BJ (cell line): ENCODE measurements at regions not wholly inside any gene's neighbourhood (a gene's known extent, or its start where the extent isn't known, plus 50 kb on each side); places are given as distances from the start of the nearest gene placed in this dataset.

ENCODE experiments used
- CTCF ChIA-PET: fragments of 350-600 bp; formaldehyde crosslinking; extraction: SDS; loops from one replicate; lab custom pipeline; 2021; ENCODE audit warnings: antibody characterized with exemption, inconsistent platforms; lab: Yijun Ruan, JAX
- POLR2A ChIA-PET: fragments of 300-600 bp; sonication (Branson Sonifier 250); formaldehyde crosslinking; extraction: SDS; loops from one replicate; lab custom pipeline; 2021; ENCODE audit warnings: antibody characterized with exemption; lab: Charles Lee
- DNase-seq: peaks from one replicate; pipeline ENCODE4 v3.0.0-alpha.2; 2011; ENCODE audit warnings: low read depth
- H3K27me3 ChIP-seq: 2 replicates; pipeline ENCODE4 v1.6.0; 2011; ENCODE audit warnings: low read length; ENCODE audit not compliant: control insufficient read depth, insufficient read depth
- H3K36me3 ChIP-seq: 2 replicates; pipeline ENCODE4 v1.5.1; 2011; ENCODE audit warnings: low read length; ENCODE audit not compliant: control insufficient read depth, insufficient read depth
- H3K4me3 ChIP-seq: 2 replicates; pipeline ENCODE4 v1.5.1; 2011; ENCODE audit warnings: low read depth, mild to moderate bottlenecking, control low read depth, low read length
- CTCF ChIP-seq: IDR thresholded peaks from 2 replicates; pipeline ENCODE4 v1.5.1; 2011; ENCODE audit warnings: low read depth, mild to moderate bottlenecking, control low read depth, inconsistent platforms, low read length, moderate library complexity; ENCODE audit not compliant: insufficient read depth

- Histone ChIP-seq H3K4me3 (no peak overlapping the region), H3K27me3 (no peaks in the 10 kb centered on the region), H3K36me3 (no peaks in the 10 kb centered on the region)
- DNase-seq: no peak
- POLR2A ChIA-PET: no interaction called here
- no peak for TF ChIP-seq CTCF
- CTCF ChIA-PET: no interaction called here
Measured at GRCh38 chr2:120600335-120600734, 135.3 kb upstream of the GLI2 start.

DNA sequence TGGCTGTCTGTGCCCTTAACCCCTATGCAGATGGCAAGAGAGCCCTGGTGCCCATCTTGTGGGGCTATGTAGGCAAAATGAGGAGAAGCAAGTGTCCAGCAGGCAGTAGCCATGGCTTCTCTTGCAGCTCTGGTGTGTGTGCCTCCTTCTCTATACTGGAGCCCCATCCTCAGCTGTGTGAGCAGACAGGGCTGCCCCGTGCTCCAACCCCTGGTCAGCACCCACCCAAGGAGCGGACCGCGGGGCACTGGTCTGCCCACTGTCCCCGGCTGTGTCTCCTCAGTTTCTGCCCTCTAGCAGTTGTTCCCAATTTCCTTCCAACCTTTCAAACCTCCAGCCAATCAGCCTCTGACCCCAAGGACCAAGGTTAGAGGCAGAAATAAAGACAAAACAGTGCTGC, 134.9 kb upstream of the GLI2 start:
- no peaks in the 10 kb centered on the region for H3K27me3 ChIP-seq
- TF ChIP-seq CTCF: no peak
- ChIA-PET POLR2A (no interaction called here), CTCF (no interaction called here)
- no peak for DNase-seq
- no peaks in the 10 kb centered on the region for H3K36me3 ChIP-seq
- no peak overlapping the region for H3K4me3 ChIP-seq

GRCh38 chr2:120601566-120601965, 134.1 kb upstream of the GLI2 start:
- Histone ChIP-seq H3K27me3 (no peaks in the 10 kb centered on the region), H3K4me3 (no peak overlapping the region), H3K36me3 (no peaks in the 10 kb centered on the region)
- TF ChIP-seq CTCF: no peak
- DNase-seq: no peak
- CTCF ChIA-PET: interaction anchor here (0.6 to 1.0 kb wide), 2 partner anchors 10 to 79 kb away, joined by 3 read pairs; no protein-coding TSS in a partner anchor
- POLR2A ChIA-PET: no interaction called here

DNA sequence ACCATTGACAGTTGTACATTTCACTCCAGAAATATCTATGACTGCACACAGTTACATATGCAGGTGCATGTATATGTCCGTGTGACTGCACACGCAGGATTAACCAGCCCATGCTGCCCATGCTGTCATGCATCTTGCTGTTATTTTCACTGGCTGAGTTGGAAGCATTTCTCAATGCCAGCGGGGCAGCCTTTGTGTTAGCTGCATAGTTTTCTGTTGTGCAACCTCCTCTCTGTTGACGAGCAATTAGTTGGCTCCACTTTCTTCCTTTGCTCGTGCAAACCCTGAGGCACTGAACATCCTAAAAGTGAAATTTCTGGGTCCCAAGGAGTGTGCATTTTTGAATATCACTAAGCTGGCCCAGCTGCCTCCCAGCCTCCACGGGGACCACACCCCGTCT, 133.4 kb upstream of the GLI2 start:
- CTCF ChIA-PET: interaction anchor here (0.6 to 2.1 kb wide), 3 partner anchors 9 to 259 kb away, joined by 3 to 11 read pairs (median 3); no protein-coding TSS in a partner anchor
- POLR2A ChIA-PET: no interaction called here
- H3K36me3 ChIP-seq: no peaks in the 10 kb centered on the region
- TF ChIP-seq CTCF: no peak
- H3K27me3 ChIP-seq: no peaks in the 10 kb centered on the region
- DNase-seq: no peak
- H3K4me3 ChIP-seq: no peak overlapping the region

- POLR2A ChIA-PET: interaction anchor here (2.5 kb wide), 1 partner anchor 9 kb away, joined by 14 read pairs; no protein-coding TSS in a partner anchor
- no peaks in the 10 kb centered on the region for H3K36me3 ChIP-seq
- no peaks in the 10 kb centered on the region for H3K27me3 ChIP-seq
- no peak for DNase-seq
- CTCF ChIA-PET: interaction anchor here (0.6 to 1.8 kb wide), 3 partner anchors 8 to 15 kb away, joined by 3 to 7 read pairs (median 6); no protein-coding TSS in a partner anchor
- no peak overlapping the region for H3K4me3 ChIP-seq
- no peak for TF ChIP-seq CTCF
Measured at GRCh38 chr2:120604767-120605166, 130.9 kb upstream of the GLI2 start.
